WTC11 (cell line): ENCODE measurements at regions not wholly inside any gene's neighbourhood (a gene's known extent, or its start where the extent isn't known, plus 50 kb on each side); places are given as distances from the start of the nearest gene placed in this dataset.

Experiments used
- ATAC-seq: fragments of 200-7000 bp; cut with Tn5 transposase; 2 replicates; pipeline ENCODE4 v1.10.0; 2021; ENCODE audit warnings: mild to moderate bottlenecking, moderate library complexity
- CTCF ChIA-PET: fragments of 300-600 bp; sonication (Branson Sonifier 250); formaldehyde crosslinking; loops from one replicate; lab custom pipeline; 2021; ENCODE audit warnings: antibody characterized with exemption; lab: Charles Lee
- POLR2A ChIA-PET: fragments of 350-600 bp; sonication (Branson Sonifier 250); formaldehyde crosslinking; loops from one replicate; lab custom pipeline; 2021; ENCODE audit warnings: antibody characterized with exemption; lab: Charles Lee
- DNase-seq: peaks from one replicate; pipeline ENCODE4 v3.0.0; 2021; ENCODE audit warnings: low spot score
- H3K27ac Mint-ChIP-seq: 2 replicates; pipeline ENCODE4 v1.8.0; 2021; ENCODE audit warnings: mixed read lengths
- H3K27me3 Mint-ChIP-seq: 2 replicates; pipeline ENCODE4 v1.8.0; 2021; ENCODE audit warnings: low read depth, mild to moderate bottlenecking, moderate library complexity, mixed read lengths
- H3K36me3 Mint-ChIP-seq: 2 replicates; pipeline ENCODE4 v1.8.0; 2021; ENCODE audit warnings: mixed read lengths
- H3K4me1 Mint-ChIP-seq: 2 replicates; pipeline ENCODE4 v1.8.0; 2022; ENCODE audit warnings: mixed read lengths
- H3K4me3 Mint-ChIP-seq: 2 replicates; pipeline ENCODE4 v1.8.0; 2021; ENCODE audit warnings: mild to moderate bottlenecking, moderate library complexity, mixed read lengths
- H3K9me3 Mint-ChIP-seq: 2 replicates; pipeline ENCODE4 v1.8.0; 2021; ENCODE audit warnings: mixed read lengths
- ELF4 ChIP-seq: sonication (generic); formaldehyde crosslinking; IDR thresholded peaks from 2 replicates; pipeline ENCODE4 v1.8.1; 2022; ENCODE audit warnings: low read depth, mild to moderate bottlenecking, moderate library complexity, missing genetic modification reagents
- HMGA2 ChIP-seq: fragments of 250-450 bp; sonication (Bioruptor Pico); IDR thresholded peaks from 2 replicates; pipeline ENCODE4 v1.4.0; 2021; ENCODE audit warnings: mild to moderate bottlenecking, moderate library complexity
- IRF1 ChIP-seq: sonication (generic); formaldehyde crosslinking; IDR thresholded peaks from 2 replicates; pipeline ENCODE4 v1.8.0; 2023; ENCODE audit warnings: missing genetic modification reagents
- MYBL2 ChIP-seq: sonication (generic); formaldehyde crosslinking; IDR thresholded peaks from 2 replicates; pipeline ENCODE4 v1.8.1; 2023; ENCODE audit warnings: mild to moderate bottlenecking, moderate library complexity, missing genetic modification reagents
- NR1H2 ChIP-seq: sonication (generic); formaldehyde crosslinking; IDR thresholded peaks from 2 replicates; pipeline ENCODE4 v1.9.0; 2021; ENCODE audit warnings: mild to moderate bottlenecking, moderate library complexity, missing genetic modification reagents
- PRRX2 ChIP-seq: fragments of 250-450 bp; sonication (Bioruptor Pico); IDR thresholded peaks from 2 replicates; pipeline ENCODE4 v1.8.0; 2021; ENCODE audit warnings: mild to moderate bottlenecking
- SMAD4 ChIP-seq: sonication (generic); formaldehyde crosslinking; IDR thresholded peaks from 2 replicates; pipeline ENCODE4 v1.8.0; 2022; ENCODE audit warnings: mild to moderate bottlenecking, missing genetic modification reagents
- ZNF138 ChIP-seq: sonication (generic); formaldehyde crosslinking; conservative IDR thresholded peaks from 2 replicates; pipeline ENCODE4 v1.8.1; 2022; ENCODE audit warnings: mild to moderate bottlenecking, moderate library complexity, missing genetic modification reagents
- ZNF232 ChIP-seq: sonication (generic); formaldehyde crosslinking; IDR thresholded peaks from 2 replicates; pipeline ENCODE4 v1.8.0; 2022; ENCODE audit warnings: mild to moderate bottlenecking, missing genetic modification reagents
- ZNF281 ChIP-seq: sonication (generic); formaldehyde crosslinking; IDR thresholded peaks from 2 replicates; pipeline ENCODE4 v1.8.0; 2023; ENCODE audit warnings: mild to moderate bottlenecking, missing genetic modification reagents
- ZNF512 ChIP-seq: sonication (generic); formaldehyde crosslinking; IDR thresholded peaks from 2 replicates; pipeline ENCODE4 v1.8.1; 2022; ENCODE audit warnings: missing genetic modification reagents, borderline replicate concordance
- TF ChIP-seq, protein P1 (sequence below): sonication (generic); formaldehyde crosslinking; IDR thresholded peaks from 2 replicates; pipeline ENCODE4 v1.8.1; 2022; ENCODE audit warnings: low read depth, mild to moderate bottlenecking, moderate library complexity, missing genetic modification reagents, borderline replicate concordance
- TF ChIP-seq, protein P2 (sequence below): sonication (generic); formaldehyde crosslinking; conservative IDR thresholded peaks from 2 replicates; pipeline ENCODE4 v1.8.1; 2022; ENCODE audit warnings: mild to moderate bottlenecking, missing genetic modification reagents
- TF ChIP-seq, protein P3 (sequence below): fragments of 250-450 bp; sonication (Bioruptor Pico); IDR thresholded peaks from 2 replicates; pipeline ENCODE4 v1.9.0; 2021; ENCODE audit warnings: mild to moderate bottlenecking
- TF ChIP-seq, protein P4 (sequence below): sonication (generic); formaldehyde crosslinking; IDR thresholded peaks from 2 replicates; pipeline ENCODE4 v1.8.0; 2023; ENCODE audit warnings: missing genetic modification reagents, mild to moderate bottlenecking, borderline replicate concordance

DNA sequence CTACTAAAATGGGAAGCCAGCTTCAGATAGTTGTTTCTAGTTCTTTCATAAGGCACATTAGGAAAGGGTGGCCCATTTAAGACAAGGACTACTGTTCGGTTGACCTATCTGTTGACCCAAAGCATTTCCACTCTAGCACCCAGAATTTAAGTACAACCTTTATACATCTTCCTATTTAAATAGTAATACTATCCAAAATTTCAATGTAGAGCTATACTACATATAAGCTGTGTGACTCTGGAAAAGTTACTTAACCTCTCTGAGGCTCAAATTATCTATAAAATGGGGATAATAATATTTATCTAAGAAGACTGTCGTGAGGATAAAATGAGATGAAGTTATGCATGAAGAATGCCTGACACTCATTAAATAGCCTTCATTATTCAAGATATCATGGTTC is 82.0 kb upstream of the TMEM164 start:
- ChIA-PET CTCF (interaction anchor here (1.2 kb wide), 1 partner anchor 30 kb away, joined by 4 read pairs; no protein-coding TSS in a partner anchor), POLR2A (no interaction called here)
- no peak for TF ChIP-seq MYBL2 (CRISPR knock-in tag)
- TF ChIP-seq, protein P1, sequence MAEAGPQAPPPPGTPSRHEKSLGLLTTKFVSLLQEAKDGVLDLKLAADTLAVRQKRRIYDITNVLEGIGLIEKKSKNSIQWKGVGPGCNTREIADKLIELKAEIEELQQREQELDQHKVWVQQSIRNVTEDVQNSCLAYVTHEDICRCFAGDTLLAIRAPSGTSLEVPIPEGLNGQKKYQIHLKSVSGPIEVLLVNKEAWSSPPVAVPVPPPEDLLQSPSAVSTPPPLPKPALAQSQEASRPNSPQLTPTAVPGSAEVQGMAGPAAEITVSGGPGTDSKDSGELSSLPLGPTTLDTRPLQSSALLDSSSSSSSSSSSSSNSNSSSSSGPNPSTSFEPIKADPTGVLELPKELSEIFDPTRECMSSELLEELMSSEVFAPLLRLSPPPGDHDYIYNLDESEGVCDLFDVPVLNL (CRISPR knock-in tag) = no peak
- TF ChIP-seq, protein P2, sequence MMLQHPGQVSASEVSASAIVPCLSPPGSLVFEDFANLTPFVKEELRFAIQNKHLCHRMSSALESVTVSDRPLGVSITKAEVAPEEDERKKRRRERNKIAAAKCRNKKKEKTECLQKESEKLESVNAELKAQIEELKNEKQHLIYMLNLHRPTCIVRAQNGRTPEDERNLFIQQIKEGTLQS (CRISPR knock-in tag) = no peak
- no peak for TF ChIP-seq PRRX2 (CRISPR knock-in tag)
- no peak for TF ChIP-seq IRF1 (CRISPR knock-in tag)
- no peak for TF ChIP-seq HMGA2 (CRISPR knock-in tag)
- TF ChIP-seq, protein P3, sequence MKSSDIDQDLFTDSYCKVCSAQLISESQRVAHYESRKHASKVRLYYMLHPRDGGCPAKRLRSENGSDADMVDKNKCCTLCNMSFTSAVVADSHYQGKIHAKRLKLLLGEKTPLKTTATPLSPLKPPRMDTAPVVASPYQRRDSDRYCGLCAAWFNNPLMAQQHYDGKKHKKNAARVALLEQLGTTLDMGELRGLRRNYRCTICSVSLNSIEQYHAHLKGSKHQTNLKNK = no peak
- no peak for TF ChIP-seq ZNF232 (CRISPR knock-in tag)
- TF ChIP-seq SMAD4 = no peak
- TF ChIP-seq ZNF281 (CRISPR knock-in tag) = no peak
- TF ChIP-seq, protein P4, sequence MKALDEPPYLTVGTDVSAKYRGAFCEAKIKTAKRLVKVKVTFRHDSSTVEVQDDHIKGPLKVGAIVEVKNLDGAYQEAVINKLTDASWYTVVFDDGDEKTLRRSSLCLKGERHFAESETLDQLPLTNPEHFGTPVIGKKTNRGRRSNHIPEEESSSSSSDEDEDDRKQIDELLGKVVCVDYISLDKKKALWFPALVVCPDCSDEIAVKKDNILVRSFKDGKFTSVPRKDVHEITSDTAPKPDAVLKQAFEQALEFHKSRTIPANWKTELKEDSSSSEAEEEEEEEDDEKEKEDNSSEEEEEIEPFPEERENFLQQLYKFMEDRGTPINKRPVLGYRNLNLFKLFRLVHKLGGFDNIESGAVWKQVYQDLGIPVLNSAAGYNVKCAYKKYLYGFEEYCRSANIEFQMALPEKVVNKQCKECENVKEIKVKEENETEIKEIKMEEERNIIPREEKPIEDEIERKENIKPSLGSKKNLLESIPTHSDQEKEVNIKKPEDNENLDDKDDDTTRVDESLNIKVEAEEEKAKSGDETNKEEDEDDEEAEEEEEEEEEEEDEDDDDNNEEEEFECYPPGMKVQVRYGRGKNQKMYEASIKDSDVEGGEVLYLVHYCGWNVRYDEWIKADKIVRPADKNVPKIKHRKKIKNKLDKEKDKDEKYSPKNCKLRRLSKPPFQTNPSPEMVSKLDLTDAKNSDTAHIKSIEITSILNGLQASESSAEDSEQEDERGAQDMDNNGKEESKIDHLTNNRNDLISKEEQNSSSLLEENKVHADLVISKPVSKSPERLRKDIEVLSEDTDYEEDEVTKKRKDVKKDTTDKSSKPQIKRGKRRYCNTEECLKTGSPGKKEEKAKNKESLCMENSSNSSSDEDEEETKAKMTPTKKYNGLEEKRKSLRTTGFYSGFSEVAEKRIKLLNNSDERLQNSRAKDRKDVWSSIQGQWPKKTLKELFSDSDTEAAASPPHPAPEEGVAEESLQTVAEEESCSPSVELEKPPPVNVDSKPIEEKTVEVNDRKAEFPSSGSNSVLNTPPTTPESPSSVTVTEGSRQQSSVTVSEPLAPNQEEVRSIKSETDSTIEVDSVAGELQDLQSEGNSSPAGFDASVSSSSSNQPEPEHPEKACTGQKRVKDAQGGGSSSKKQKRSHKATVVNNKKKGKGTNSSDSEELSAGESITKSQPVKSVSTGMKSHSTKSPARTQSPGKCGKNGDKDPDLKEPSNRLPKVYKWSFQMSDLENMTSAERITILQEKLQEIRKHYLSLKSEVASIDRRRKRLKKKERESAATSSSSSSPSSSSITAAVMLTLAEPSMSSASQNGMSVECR (CRISPR knock-in tag) = no peak
- no peak for TF ChIP-seq NR1H2 (CRISPR knock-in tag)
- no peak for TF ChIP-seq ZNF512
- no peak for TF ChIP-seq ELF4 (CRISPR knock-in tag)
- no peak for TF ChIP-seq ZNF138 (CRISPR knock-in tag)
- no peaks in the 10 kb centered on the region for H3K9me3 Mint-ChIP-seq
- no peaks in the 10 kb centered on the region for H3K27me3 Mint-ChIP-seq
- ATAC-seq (no peak), DNase-seq (no peak)
- H3K4me3 Mint-ChIP-seq = no peak overlapping the region
- H3K4me1 Mint-ChIP-seq = no peaks in the 10 kb centered on the region
- no peak overlapping the region for H3K27ac Mint-ChIP-seq
- no peaks in the 10 kb centered on the region for H3K36me3 Mint-ChIP-seq
